H54 (cell line): ENCODE measurements at regions not wholly inside any gene's neighbourhood (a gene's known extent, or its start where the extent isn't known, plus 50 kb on each side); places are given as distances from the start of the nearest gene placed in this dataset.

Experiments used
- DNase-seq: peaks from one replicate; pipeline ENCODE4 v3.0.0; 2011; ENCODE audit warnings: low spot score, mixed read lengths; ENCODE audit not compliant: insufficient read length
- FAIRE-seq: peaks from 3 replicates; lab custom pipeline; 2011; peaks lifted over from hg19 to GRCh38; lab: Jason Lieb, UNC
- POLR2A ChIP-seq: IDR thresholded peaks from 2 replicates; pipeline ENCODE4 v1.6.1; 2011; ENCODE audit warnings: low read depth, mild to moderate bottlenecking, low read length

DNA sequence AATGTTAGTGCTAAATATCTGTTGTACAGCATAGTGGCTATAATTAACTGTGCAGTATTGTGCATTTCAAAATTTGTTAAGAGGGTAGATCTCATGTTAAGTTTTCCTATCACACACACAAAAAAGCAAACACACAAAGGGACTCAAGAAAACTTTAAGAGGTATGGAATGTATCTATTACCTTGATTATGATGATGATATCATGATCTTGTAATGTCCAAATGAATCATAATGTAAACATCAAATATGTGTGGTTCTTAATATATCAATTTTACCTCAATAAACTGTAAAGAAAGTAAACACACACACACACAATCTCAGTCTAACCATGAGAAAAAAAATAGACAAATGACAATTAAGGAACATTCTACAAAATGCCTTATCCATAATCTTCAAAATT, 934.6 kb downstream of the SLITRK1 start:
- DNase-seq, result no peak
- no peak for TF ChIP-seq POLR2A
- peak; percentile 87 for FAIRE-seq

GRCh38 chr13:82947191-82947621, 935.1 kb downstream of the SLITRK1 start:
- DNase-seq (no peak), FAIRE-seq (peak; percentile 72)
- no peak for TF ChIP-seq POLR2A

DNA sequence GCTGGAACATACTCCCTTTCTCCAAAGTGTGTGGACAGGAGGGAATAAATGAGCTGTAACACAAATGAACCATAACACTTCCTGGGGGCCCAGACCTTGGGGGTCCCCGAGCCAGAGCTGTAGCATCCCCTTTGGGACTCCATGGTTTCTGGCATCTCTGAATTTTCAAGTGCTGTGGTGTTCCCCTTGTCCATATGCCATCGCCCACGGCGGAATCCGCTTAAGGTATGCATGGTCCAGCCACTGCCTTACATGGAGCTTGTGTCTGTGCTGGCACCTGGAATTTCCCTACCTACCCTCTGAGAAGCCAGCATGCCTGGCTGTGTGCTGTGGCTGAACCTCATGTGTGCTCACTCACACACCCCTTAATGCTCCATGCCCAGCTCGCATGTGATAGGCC, 943.6 kb downstream of the SLITRK1 start:
- DNase-seq, result no peak
- FAIRE-seq, result no peak
- TF ChIP-seq POLR2A, result no peak

DNA sequence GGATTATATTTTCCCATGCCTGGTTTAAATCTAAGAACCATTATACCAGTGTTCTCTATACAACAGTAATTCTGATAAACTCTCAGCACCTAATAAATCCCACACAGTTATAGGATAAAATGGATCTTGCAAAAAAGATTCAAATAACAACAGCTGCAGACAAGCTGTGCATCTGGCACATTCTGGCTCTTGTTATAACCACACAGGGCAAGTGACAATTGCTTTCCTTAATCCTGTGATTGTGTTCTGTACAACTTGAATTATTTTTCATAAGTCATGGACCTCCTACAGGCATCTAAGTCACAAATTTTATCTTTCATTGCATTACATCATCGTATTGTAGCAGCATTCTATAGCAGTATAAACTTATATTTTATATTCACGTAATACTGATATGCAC, 948.3 kb downstream of the SLITRK1 start:
- DNase-seq (no peak), FAIRE-seq (peak; percentile 23)
- TF ChIP-seq POLR2A, result no peak

DNA sequence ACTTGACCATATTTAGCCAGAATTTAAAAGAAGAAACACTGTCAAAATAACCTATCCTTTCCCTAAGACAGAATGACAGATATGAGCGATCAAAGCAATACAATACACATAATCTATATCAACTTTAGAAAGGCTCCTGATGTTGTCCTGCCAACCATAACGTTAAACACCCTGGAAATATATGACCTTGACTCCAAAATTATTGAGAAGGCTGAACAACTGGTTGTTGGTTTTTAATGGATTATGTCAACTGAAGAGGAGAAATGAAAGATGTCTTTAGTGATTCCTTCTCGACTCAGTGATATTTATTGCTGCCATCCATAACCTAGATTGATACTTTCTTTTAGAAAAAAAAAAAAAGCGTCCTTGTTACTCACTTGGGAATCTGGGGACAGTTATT, 957.2 kb downstream of the SLITRK1 start:
- no peak for FAIRE-seq
- no peak for DNase-seq
- TF ChIP-seq POLR2A, result no peak

DNA sequence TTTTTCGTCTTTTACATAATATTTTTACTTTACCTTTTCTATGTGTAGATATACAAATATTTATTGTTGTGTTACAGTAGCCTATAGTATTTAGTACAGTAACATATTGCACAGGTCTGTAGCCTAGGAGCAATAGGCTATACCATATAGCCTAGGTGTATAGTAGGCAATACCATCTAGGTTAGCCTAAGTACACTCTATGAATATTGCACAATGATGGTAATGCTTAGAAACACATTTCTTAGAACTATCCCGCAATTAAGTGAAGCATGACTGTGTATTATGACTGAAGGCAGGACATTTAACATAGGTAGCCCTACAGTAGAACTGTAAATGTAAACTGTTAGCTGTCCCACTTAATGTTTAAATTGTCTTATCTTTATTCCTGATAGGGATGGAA, 964.3 kb downstream of the SLITRK1 start:
- DNase-seq (no peak), FAIRE-seq (no peak)
- TF ChIP-seq POLR2A, result no peak

DNA sequence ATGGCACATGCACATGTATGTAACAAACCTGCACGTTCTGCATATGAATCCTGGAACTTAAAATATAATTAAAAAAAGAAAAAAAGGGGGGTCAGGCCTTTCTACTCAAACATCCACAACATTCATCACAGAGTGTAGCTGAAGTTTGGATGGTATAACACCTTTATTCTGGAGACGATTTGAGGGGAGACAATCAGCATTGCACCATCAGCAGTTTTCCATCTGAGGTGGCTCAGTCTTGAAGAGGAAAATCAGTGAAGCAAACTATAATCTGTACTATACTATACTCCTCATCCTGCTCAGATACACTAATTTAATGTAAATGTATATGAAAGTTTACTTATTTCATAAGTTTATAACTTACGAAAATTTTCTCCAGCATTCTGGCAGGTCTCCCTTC, 969.7 kb downstream of the SLITRK1 start:
- TF ChIP-seq POLR2A, result no peak
- FAIRE-seq (no peak), DNase-seq (no peak)

- FAIRE-seq (no peak), DNase-seq (no peak)
- TF ChIP-seq POLR2A, result no peak
Measured at GRCh38 chr13:82905071-82905470, 977.2 kb downstream of the SLITRK1 start.

DNA sequence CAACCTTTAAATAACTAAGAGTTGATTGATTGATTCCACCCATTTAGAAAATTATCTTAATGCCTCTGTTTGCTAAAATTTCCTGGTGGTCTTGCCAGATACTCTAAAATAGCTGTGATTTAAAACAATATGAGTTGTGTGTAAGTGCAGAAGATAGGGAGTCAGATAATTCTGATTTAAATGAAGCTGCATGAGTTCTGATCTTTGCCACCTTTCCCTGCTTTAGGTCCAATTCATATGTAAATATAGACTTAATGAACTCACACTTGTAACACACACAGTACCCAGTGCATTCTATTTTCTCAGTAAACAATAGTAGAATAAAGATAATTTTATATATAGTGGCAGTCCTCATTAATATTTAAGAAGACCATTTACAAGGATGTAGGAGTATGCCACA, 981.8 kb downstream of the SLITRK1 start:
- FAIRE-seq (no peak), DNase-seq (no peak)
- TF ChIP-seq POLR2A, result no peak

DNA sequence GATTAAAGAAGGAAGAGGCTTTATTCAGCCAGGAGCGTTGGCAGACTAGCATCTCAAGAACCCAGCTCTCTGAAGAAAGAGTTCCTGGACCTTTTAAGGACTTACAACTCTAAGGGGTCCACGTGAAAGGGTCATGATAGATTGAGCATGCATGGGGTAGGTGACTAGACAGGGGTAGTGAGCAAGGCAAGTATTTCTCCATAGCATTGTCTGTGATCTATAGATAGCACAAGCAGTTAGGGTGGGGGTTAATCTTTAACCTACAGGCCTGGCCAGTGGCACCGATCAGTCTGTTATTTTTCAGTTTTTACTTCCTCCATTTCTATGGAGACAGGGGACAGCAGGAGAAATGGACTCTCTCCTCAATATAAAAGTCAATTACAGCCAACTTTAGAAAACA, 983.7 kb downstream of the SLITRK1 start:
- FAIRE-seq (no peak), DNase-seq (no peak)
- no peak for TF ChIP-seq POLR2A

GRCh38 chr13:82879921-82880320, 1002.4 kb downstream of the SLITRK1 start:
- TF ChIP-seq POLR2A, result no peak
- FAIRE-seq (no peak), DNase-seq (no peak)

GRCh38 chr13:82878536-82878935, 1003.7 kb downstream of the SLITRK1 start:
- DNase-seq (no peak), FAIRE-seq (no peak)
- TF ChIP-seq POLR2A, result no peak

DNA sequence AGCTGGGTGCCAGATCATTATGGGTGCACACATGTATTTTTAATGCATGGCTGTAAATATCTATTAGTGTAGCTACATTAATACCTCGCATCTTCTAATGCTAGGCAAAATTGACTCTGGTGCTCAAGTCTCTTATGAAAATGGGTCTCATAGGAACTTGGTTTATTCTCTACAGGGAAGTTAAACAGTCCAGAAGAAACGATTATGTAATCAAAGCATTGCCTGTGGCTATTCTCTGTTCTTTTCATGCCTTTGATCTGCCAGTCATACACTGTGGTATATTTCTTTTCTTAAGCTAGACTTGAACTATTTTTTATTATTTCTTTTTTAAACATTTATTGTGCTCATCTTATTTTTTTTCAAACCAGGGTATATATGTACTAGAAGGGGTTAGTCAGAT, 1015.0 kb downstream of the SLITRK1 start:
- FAIRE-seq (no peak), DNase-seq (no peak)
- TF ChIP-seq POLR2A, result no peak

DNA sequence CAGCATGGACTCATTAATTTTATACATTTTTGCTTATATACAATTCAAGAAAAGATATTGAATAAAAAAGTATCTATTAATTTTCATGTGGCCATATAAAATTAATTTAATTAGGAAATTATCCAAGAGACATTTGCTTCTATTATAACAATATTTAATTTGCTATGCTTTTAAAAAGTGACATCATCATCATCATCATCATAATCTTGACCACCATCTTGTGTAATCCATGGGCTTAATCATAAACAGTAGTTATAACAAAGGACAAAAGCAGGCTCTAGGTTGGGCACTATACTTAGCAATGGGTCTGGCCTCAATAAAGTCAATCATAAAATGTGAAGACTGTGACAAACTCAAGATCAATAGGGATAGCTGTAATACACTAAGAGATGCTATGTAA, 1031.6 kb downstream of the SLITRK1 start:
- no peak for DNase-seq
- TF ChIP-seq POLR2A, result no peak
- no peak for FAIRE-seq

DNA sequence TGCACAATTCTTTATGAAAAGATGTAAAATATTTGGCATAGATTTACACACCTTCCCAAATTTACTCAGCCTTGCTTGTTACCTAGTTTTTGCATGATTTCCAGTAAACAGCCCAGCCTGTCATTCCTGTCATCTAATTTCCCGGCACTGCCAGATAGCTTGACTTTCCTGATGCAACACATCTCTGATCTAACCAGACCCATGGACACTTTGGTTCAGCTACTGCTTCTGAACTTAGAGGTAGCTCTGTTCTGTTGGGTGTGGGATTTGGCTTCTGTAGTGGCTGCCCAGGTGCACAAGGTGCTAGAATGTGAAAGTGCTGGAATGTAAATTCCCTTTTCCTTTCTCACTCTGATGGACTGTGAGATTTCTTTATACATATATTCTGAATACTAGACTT, 1033.5 kb downstream of the SLITRK1 start:
- TF ChIP-seq POLR2A, result no peak
- FAIRE-seq (no peak), DNase-seq (no peak)

DNA sequence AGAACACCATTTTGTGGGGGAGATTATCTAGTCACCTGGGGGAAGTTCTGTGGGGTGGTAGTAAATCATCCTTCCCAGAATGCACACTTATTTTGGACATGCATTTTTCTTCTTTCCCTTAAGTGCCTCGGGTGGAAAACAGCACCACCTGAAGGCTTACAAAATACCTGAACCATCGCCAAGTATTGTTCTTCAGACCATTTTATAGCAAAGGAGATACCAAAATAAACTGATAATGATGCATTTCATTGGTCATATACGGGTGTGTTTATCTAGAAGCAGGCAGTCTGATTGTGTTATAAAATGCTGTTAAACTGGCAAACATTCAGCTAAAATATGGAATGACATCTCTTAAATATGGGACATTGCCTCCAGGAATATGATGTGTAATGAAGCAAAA, 1034.7 kb downstream of the SLITRK1 start:
- no peak for TF ChIP-seq POLR2A
- DNase-seq, result no peak
- peak; percentile 20 for FAIRE-seq
